ENCODE measurements at regions not wholly inside any gene's neighbourhood (a gene's known extent, or its start where the extent isn't known, plus 50 kb on each side); places are given as distances from the start of the nearest gene placed in this dataset.
"Not testable (repeated sequence)": the region's sequence is repeated elsewhere in the genome, so short reads cannot be mapped to it uniquely, and the experiment has no call there.

GRCh38 chr3:72067721-72068120 lies 282.8 kb upstream of the PROK2 start:
- intact Hi-C loops (cut with micrococcal nuclease), result loop anchor here (2.0 kb wide), 1 partner anchor 33 kb away; no protein-coding TSS in a partner anchor
- H3K4me3 Mint-ChIP-seq (ENCODE audit: low read depth), result no peak overlapping the region
- H3K36me3 Mint-ChIP-seq (ENCODE audit: low read depth), result no peaks in the 10 kb centered on the region
- no peak for DNase-seq (ENCODE audit: low spot score)
- peaks cover 7% of the 10 kb centered on the region for H3K9me3 Mint-ChIP-seq
- H3K4me1 Mint-ChIP-seq (ENCODE audit: low read depth), result peaks cover 9% of the 10 kb centered on the region
- no peak overlapping the region for H3K27ac Mint-ChIP-seq
- H3K27me3 Mint-ChIP-seq (ENCODE audit: low read depth), result peaks cover 20% of the 10 kb centered on the region

GRCh38 chr3:72065872-72066641 lies 281.1 kb upstream of the PROK2 start:
- H3K27me3 Mint-ChIP-seq (ENCODE audit: low read depth), result peaks cover 20% of the 10 kb centered on the region
- no peak overlapping the region for H3K4me3 Mint-ChIP-seq (ENCODE audit: low read depth)
- H3K36me3 Mint-ChIP-seq (ENCODE audit: low read depth), result no peaks in the 10 kb centered on the region
- intact Hi-C loops (cut with micrococcal nuclease), result loop anchor here (2.0 kb wide), 1 partner anchor 31 kb away; no protein-coding TSS in a partner anchor
- peaks cover 9% of the 10 kb centered on the region for H3K4me1 Mint-ChIP-seq (ENCODE audit: low read depth)
- DNase-seq (ENCODE audit: low spot score), result no peak
- no peak overlapping the region for H3K27ac Mint-ChIP-seq
- peaks cover 10% of the 10 kb centered on the region for H3K9me3 Mint-ChIP-seq

DNA sequence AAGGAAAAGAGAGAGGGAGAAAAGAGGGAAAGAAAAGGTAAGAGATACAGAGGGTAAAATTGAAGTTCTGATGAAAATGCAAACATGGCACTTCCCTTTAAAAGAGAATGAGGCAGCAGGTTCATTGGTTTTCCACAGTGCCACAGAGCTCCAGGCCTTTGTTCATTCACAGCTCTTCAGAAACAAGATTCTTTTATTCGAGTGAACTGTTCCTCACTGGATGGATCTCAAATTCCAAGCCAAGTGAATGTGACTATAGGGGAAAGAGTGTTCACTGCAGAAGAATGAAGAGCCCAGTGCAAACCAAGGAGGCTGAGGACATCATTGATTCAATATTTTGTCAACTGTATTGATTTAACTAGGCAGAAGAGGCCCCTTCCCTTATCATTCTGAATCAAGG lies 280.3 kb upstream of the PROK2 start:
- intact Hi-C loops (cut with micrococcal nuclease), result no loop called here
- Mint-ChIP-seq H3K4me3 (ENCODE audit: low read depth) (no peak overlapping the region), H3K27me3 (ENCODE audit: low read depth) (peaks cover 20% of the 10 kb centered on the region), H3K4me1 (ENCODE audit: low read depth) (peaks cover 13% of the 10 kb centered on the region), H3K36me3 (ENCODE audit: low read depth) (no peaks in the 10 kb centered on the region), H3K27ac (no peak overlapping the region), H3K9me3 (peaks cover 10% of the 10 kb centered on the region)
- no peak for DNase-seq (ENCODE audit: low spot score)

GRCh38 chr3:72064727-72065126 lies 279.8 kb upstream of the PROK2 start:
- H3K27ac Mint-ChIP-seq; H3K9me3 Mint-ChIP-seq; H3K4me3 Mint-ChIP-seq (ENCODE audit: low read depth); H3K36me3 Mint-ChIP-seq (ENCODE audit: low read depth); intact Hi-C loops (cut with micrococcal nuclease); DNase-seq (ENCODE audit: low spot score): not testable (repeated sequence)
- Mint-ChIP-seq H3K4me1 (ENCODE audit: low read depth) (peaks cover 15% of the 10 kb centered on the region), H3K27me3 (ENCODE audit: low read depth) (peaks cover 20% of the 10 kb centered on the region)

DNA sequence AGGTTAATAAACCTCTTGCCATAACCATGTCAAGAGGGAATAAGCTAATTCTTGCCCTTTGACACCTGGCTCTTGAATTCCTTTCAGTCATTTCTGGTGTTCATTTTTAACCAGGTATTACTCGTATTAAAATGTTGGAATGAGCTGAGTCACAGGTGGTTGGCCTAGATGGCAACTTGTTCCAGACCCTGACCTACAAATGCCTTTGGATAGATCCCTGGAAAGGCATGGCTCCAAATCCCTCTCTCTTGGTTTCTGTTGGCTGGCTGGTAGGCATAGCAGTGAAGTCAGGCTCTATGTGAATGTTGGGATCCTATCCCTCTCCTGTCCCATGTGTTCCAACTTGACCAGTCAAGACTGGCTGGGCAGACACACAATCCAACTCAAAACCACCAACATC lies 277.1 kb upstream of the PROK2 start:
- intact Hi-C loops (cut with micrococcal nuclease), result no loop called here
- Mint-ChIP-seq H3K27me3 (ENCODE audit: low read depth) (peaks cover 10% of the 10 kb centered on the region), H3K36me3 (ENCODE audit: low read depth) (no peaks in the 10 kb centered on the region), H3K27ac (no peak overlapping the region), H3K4me3 (ENCODE audit: low read depth) (no peak overlapping the region), H3K4me1 (ENCODE audit: low read depth) (peaks cover 16% of the 10 kb centered on the region), H3K9me3 (peaks cover 10% of the 10 kb centered on the region)
- no peak for DNase-seq (ENCODE audit: low spot score)

- peaks cover 10% of the 10 kb centered on the region for H3K9me3 Mint-ChIP-seq
- DNase-seq (ENCODE audit: low spot score), result no peak
- H3K27me3 Mint-ChIP-seq (ENCODE audit: low read depth), result peaks cover 3% of the 10 kb centered on the region
- H3K4me3 Mint-ChIP-seq (ENCODE audit: low read depth), result no peak overlapping the region
- intact Hi-C loops (cut with micrococcal nuclease), result no loop called here
- peaks cover 8% of the 10 kb centered on the region for H3K4me1 Mint-ChIP-seq (ENCODE audit: low read depth)
- no peaks in the 10 kb centered on the region for H3K36me3 Mint-ChIP-seq (ENCODE audit: low read depth)
- no peak overlapping the region for H3K27ac Mint-ChIP-seq
Measured at GRCh38 chr3:72060447-72061034, 275.6 kb upstream of the PROK2 start.

GRCh38 chr3:72058493-72059081 lies 273.6 kb upstream of the PROK2 start:
- Mint-ChIP-seq H3K36me3 (ENCODE audit: low read depth) (no peaks in the 10 kb centered on the region), H3K9me3 (peaks cover 3% of the 10 kb centered on the region), H3K27me3 (ENCODE audit: low read depth) (no peaks in the 10 kb centered on the region), H3K4me1 (ENCODE audit: low read depth) (peaks cover 8% of the 10 kb centered on the region), H3K27ac (no peak overlapping the region), H3K4me3 (ENCODE audit: low read depth) (no peak overlapping the region)
- intact Hi-C loops (cut with micrococcal nuclease), result no loop called here
- DNase-seq (ENCODE audit: low spot score), result no peak

- Mint-ChIP-seq H3K4me1 (ENCODE audit: low read depth) (peaks cover 8% of the 10 kb centered on the region), H3K4me3 (ENCODE audit: low read depth) (no peak overlapping the region), H3K27ac (no peak overlapping the region), H3K36me3 (ENCODE audit: low read depth) (no peaks in the 10 kb centered on the region), H3K27me3 (ENCODE audit: low read depth) (no peaks in the 10 kb centered on the region), H3K9me3 (no peaks in the 10 kb centered on the region)
- no peak for DNase-seq (ENCODE audit: low spot score)
- intact Hi-C loops (cut with micrococcal nuclease), result no loop called here
Measured at GRCh38 chr3:72055436-72055835, 270.5 kb upstream of the PROK2 start.

- Mint-ChIP-seq H3K36me3 (ENCODE audit: low read depth) (no peaks in the 10 kb centered on the region), H3K4me1 (ENCODE audit: low read depth) (peaks cover 6% of the 10 kb centered on the region), H3K27me3 (ENCODE audit: low read depth) (no peaks in the 10 kb centered on the region), H3K9me3 (no peaks in the 10 kb centered on the region), H3K4me3 (ENCODE audit: low read depth) (no peak overlapping the region), H3K27ac (no peak overlapping the region)
- DNase-seq (ENCODE audit: low spot score), result no peak
- intact Hi-C loops (cut with micrococcal nuclease), result no loop called here
Measured at GRCh38 chr3:72054976-72055375, 270.0 kb upstream of the PROK2 start.

DNA sequence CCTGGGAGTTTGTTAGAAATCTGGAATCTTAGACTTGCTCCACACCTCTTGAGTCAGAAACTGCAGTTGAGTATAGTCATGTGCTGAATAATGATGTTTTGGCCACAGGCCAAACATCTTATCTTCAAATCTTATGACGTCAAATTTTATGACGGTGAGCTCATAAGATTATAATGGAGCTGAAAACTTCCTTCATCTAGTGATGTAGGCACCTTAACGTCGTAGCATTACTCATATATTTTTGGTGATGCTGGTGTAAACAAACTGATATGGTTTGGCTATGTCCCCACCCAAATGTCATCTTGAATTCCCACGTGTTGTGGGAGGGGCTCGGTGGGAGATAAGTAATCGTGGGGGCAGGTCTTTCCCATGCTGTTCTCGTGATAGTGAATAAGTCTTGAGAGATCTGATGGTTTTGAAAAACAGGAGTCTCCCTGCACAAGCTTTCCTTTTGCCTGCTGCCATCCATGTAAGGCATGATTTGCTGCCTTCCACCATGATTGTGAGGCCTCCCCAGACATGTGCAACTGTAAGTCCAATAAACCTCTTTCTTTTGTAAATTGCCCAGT lies 268.0 kb upstream of the PROK2 start:
- Mint-ChIP-seq H3K36me3 (ENCODE audit: low read depth) (no peaks in the 10 kb centered on the region), H3K27ac (no peak overlapping the region), H3K4me1 (ENCODE audit: low read depth) (peaks cover 2% of the 10 kb centered on the region), H3K4me3 (ENCODE audit: low read depth) (no peak overlapping the region), H3K9me3 (no peaks in the 10 kb centered on the region), H3K27me3 (ENCODE audit: low read depth) (no peaks in the 10 kb centered on the region)
- intact Hi-C loops (cut with micrococcal nuclease), result no loop called here
- DNase-seq (ENCODE audit: low spot score), result no peak

DNA sequence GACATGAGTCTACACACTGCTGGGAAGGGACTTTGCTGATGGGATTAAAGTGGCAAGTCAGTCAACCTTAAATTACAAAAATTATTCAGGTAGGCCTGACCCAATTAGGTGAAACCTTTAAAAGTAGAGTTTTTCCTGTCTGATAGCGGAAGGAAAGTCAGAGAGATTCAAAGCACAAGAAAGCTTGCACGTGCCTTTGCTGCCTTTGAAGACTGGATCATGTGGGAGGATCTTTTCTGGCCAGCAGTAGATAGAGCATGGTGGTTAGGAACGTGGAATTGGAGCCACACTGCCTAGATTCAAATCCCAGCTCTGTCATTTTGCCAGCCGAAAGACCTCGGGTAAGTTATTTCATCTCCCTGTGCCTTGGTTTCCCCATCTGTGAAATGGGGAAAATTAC lies 265.8 kb upstream of the PROK2 start:
- H3K4me1 Mint-ChIP-seq (ENCODE audit: low read depth), result peaks cover 2% of the 10 kb centered on the region
- H3K36me3 Mint-ChIP-seq (ENCODE audit: low read depth), result no peaks in the 10 kb centered on the region
- no peak overlapping the region for H3K4me3 Mint-ChIP-seq (ENCODE audit: low read depth)
- H3K27ac Mint-ChIP-seq, result no peak overlapping the region
- intact Hi-C loops (cut with micrococcal nuclease), result no loop called here
- no peak for DNase-seq (ENCODE audit: low spot score)
- H3K27me3 Mint-ChIP-seq (ENCODE audit: low read depth), result no peaks in the 10 kb centered on the region
- no peaks in the 10 kb centered on the region for H3K9me3 Mint-ChIP-seq

DNA sequence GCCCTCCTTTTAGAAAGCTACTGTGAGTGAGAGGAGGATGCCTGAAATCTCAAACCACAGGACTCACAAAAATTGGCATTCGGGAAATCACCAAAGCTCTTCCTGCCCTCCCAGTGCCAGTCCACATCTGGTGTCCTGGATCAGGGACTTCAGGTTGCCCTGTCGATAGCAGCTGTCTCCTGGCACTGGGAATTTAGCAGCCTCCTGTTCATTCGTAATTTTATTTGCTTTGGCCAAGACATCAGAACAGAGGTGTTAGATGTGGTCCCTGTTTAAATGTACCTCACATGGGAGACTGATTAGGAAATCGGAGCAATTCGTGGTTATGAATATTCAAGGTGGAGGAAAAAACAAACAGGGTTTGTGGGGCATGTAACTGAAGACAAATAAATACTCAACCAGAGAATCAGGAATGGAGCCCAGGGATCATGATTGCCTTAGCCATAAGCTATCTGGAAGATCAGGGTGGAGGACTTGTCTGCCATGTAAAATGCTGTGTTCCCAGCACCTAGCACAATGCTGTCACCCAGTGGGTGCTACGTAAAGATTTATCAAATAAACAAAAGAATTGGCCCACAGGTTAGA lies 265.2 kb upstream of the PROK2 start:
- H3K4me3 Mint-ChIP-seq (ENCODE audit: low read depth), result no peak overlapping the region
- no peaks in the 10 kb centered on the region for H3K36me3 Mint-ChIP-seq (ENCODE audit: low read depth)
- no peaks in the 10 kb centered on the region for H3K27me3 Mint-ChIP-seq (ENCODE audit: low read depth)
- H3K4me1 Mint-ChIP-seq (ENCODE audit: low read depth), result peaks cover 2% of the 10 kb centered on the region
- intact Hi-C loops (cut with micrococcal nuclease), result no loop called here
- no peaks in the 10 kb centered on the region for H3K9me3 Mint-ChIP-seq
- H3K27ac Mint-ChIP-seq, result no peak overlapping the region
- no peak for DNase-seq (ENCODE audit: low spot score)

- H3K27ac Mint-ChIP-seq, result no peak overlapping the region
- no peak overlapping the region for H3K4me3 Mint-ChIP-seq (ENCODE audit: low read depth)
- intact Hi-C loops (cut with micrococcal nuclease), result no loop called here
- DNase-seq (ENCODE audit: low spot score), result no peak
- H3K36me3 Mint-ChIP-seq (ENCODE audit: low read depth), result no peaks in the 10 kb centered on the region
- H3K4me1 Mint-ChIP-seq (ENCODE audit: low read depth), result peaks cover 2% of the 10 kb centered on the region
- no peaks in the 10 kb centered on the region for H3K27me3 Mint-ChIP-seq (ENCODE audit: low read depth)
- no peaks in the 10 kb centered on the region for H3K9me3 Mint-ChIP-seq
Measured at GRCh38 chr3:72049300-72049699, 264.4 kb upstream of the PROK2 start.

Measured in activated T-helper 2 cell treated with anti-CD3 and anti-CD28 coated beads, Interferon-gamma antibody, Interleukin-2, Interleukin-4, amounts not matched to agents 10 μg/mL and 5 μg/mL and 100 μg/mL, durations not matched to agents 14 hours and 24 hours and 36 hours (primary cell).